Central memory CD8-positive, alpha-beta T cell (primary cell): ENCODE measurements at regions not wholly inside any gene's neighbourhood (a gene's known extent, or its start where the extent isn't known, plus 50 kb on each side); places are given as distances from the start of the nearest gene placed in this dataset.

Experiments used
- ATAC-seq: fragments of 150-1000 bp; cut with Tn5 transposase; replicated peaks from 2 replicates; pipeline ENCODE4 v1.10.0; 2022; ENCODE audit warnings: mild to moderate bottlenecking, moderate FRiP score, moderate number of reproducible peaks; ENCODE audit not compliant: poor library complexity, severe bottlenecking; ENCODE audit errors: extremely low read depth
- DNase-seq, 2 donors: peaks; one replicate each; pipeline ENCODE4 v3.0.0; 2021; ENCODE audit warnings: low spot score in 2 of 2
- H3K27ac Mint-ChIP-seq: one replicate; pipeline ENCODE4 v1.8.0; 2022; ENCODE audit warnings: low read depth, mild to moderate bottlenecking, moderate library complexity, mixed read lengths
- H3K27me3 Mint-ChIP-seq: one replicate; pipeline ENCODE4 v1.8.0; 2022; ENCODE audit warnings: mixed read lengths
- H3K36me3 Mint-ChIP-seq: one replicate; pipeline ENCODE4 v1.8.0; 2022; ENCODE audit warnings: mild to moderate bottlenecking, moderate library complexity, mixed read lengths; ENCODE audit not compliant: insufficient read depth
- H3K4me1 Mint-ChIP-seq: one replicate; pipeline ENCODE4 v1.8.0; 2022; ENCODE audit warnings: mixed read lengths
- H3K4me3 Mint-ChIP-seq: one replicate; pipeline ENCODE4 v1.8.0; 2022; ENCODE audit warnings: mild to moderate bottlenecking, moderate library complexity, mixed read lengths
- H3K9me3 Mint-ChIP-seq: one replicate; pipeline ENCODE4 v1.8.0; 2022; ENCODE audit warnings: mixed read lengths

DNA sequence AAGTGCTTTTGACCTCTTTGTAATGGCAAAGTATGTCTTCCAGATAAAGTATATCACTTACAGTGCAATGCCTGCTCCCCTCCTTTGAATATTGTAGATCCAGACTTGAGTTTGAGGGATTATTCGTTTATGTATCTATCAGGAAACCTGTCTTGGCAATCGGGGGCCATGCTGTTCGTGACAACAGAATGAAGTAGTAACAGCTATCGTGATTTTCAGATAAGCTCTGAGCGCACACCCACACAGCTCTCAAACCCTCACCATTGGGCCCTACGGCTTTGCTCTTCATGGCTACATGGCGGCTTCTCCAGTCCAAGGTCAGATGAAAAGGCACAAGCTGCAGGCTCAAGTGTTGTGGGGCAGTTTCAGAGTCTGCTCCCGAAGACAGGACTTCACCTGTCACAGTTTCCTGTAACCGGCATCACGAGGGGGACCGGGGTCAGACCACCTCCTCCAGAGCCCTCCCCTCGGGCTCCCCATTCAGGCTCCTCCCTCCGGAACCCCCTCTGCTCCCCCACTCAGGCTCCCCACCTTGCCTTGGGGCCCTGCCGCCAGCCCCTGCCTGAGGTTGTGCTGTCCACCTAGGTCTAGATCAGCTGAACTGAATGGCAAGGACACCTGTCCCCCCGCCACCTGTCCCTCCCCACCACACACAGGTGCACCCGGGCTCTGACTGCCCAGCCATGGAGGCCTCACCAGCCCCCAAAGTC, 292.5 kb upstream of the SALL3 start:
- Mint-ChIP-seq H3K27me3 (no peaks in the 10 kb centered on the region), H3K36me3 (no peaks in the 10 kb centered on the region), H3K4me3 (no peak overlapping the region), H3K27ac (no peak overlapping the region), H3K9me3 (no peaks in the 10 kb centered on the region), H3K4me1 (no peaks in the 10 kb centered on the region)
- DNase-seq = no peak
- no peak for ATAC-seq

DNA sequence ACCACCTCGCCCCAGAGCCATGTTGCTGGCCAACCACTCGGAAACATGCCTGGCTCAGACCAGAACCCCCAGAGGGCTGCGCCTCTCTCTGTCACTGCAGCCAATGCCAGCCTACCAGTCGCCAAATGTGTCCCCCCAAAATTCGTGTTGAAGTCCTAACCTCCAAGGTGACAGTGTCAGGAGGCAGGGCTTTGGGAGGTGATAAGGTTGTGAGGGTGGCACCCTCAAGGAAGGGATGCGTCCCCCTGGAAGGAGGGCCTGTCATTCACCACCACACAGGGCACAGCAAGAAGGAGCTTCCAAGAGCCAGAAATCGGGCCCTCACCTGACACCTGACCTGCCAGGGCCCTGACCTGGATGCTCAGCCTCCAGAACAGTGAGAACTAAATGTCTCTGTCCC, 291.9 kb upstream of the SALL3 start:
- Mint-ChIP-seq H3K27me3 (no peaks in the 10 kb centered on the region), H3K36me3 (no peaks in the 10 kb centered on the region), H3K27ac (no peak overlapping the region), H3K9me3 (no peaks in the 10 kb centered on the region), H3K4me3 (no peak overlapping the region), H3K4me1 (no peaks in the 10 kb centered on the region)
- ATAC-seq (no peak), DNase-seq (no peak)

DNA sequence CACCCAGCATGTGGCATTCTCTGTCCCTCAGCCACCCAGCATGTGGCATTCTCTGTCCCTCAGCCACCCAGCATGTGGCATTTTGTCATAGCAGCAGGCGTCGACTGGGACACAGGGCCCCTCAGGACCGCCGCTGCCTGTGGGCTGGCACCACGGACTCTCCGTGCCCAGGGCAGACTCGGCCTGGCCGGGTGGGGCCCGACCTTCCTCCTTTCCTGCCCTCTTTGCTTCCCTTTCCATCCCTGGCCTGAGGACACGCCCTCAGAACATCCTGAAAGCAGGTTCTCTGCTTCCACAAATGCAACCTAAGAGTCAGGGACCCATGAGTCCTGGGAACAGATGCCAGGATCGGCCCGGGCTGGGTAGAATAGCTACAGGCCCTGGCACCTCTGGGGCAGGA, 291.4 kb upstream of the SALL3 start:
- H3K27me3 Mint-ChIP-seq = no peaks in the 10 kb centered on the region
- ATAC-seq = no peak
- DNase-seq = no peak
- H3K4me1 Mint-ChIP-seq = no peaks in the 10 kb centered on the region
- H3K27ac Mint-ChIP-seq = no peak overlapping the region
- H3K36me3 Mint-ChIP-seq = no peaks in the 10 kb centered on the region
- no peak overlapping the region for H3K4me3 Mint-ChIP-seq
- no peaks in the 10 kb centered on the region for H3K9me3 Mint-ChIP-seq

DNA sequence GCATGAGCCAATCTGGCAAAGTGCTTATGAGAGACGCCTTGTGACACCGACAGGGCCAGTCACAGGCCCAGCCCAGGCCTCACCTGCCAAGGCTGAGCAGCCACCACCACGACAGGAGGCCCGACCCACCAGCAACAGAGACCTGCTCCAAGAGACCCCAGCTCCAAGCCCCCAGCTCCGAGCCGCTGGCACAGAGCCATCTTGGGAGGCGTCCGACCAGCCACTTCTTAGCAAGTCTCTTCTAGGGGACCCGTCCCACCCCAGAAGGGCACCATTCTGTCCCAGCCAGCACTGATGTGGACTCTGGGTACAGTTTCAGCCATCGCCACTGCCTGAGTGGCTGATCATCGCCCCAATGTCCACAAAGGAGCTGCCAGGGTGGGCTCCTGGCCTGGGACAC, 290.7 kb upstream of the SALL3 start:
- no peak overlapping the region for H3K27ac Mint-ChIP-seq
- no peaks in the 10 kb centered on the region for H3K4me1 Mint-ChIP-seq
- H3K9me3 Mint-ChIP-seq = no peaks in the 10 kb centered on the region
- ATAC-seq (no peak), DNase-seq (no peak)
- H3K27me3 Mint-ChIP-seq = no peaks in the 10 kb centered on the region
- H3K4me3 Mint-ChIP-seq = no peak overlapping the region
- H3K36me3 Mint-ChIP-seq = no peaks in the 10 kb centered on the region

DNA sequence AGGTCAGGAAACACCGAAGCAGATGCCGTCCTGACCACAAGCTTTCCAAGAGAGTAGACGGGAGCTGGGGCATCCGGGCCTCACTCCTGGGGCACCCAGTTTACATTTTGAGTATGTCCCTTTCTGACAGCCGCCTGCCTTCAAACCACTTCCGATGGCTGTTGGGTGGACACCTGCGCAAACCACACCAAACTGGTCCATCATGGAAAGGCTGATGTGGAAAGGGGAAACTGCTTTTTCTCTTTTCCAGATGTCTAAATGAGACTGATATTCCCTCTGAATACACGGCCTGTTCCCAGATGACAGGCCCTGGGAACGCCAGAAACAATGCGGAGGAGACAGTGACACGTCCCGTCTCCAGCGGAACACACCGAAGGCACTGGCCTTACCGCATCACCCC, 290.0 kb upstream of the SALL3 start:
- ATAC-seq (no peak), DNase-seq (no peak)
- no peaks in the 10 kb centered on the region for H3K27me3 Mint-ChIP-seq
- H3K4me1 Mint-ChIP-seq = no peaks in the 10 kb centered on the region
- no peaks in the 10 kb centered on the region for H3K9me3 Mint-ChIP-seq
- H3K36me3 Mint-ChIP-seq = no peaks in the 10 kb centered on the region
- no peak overlapping the region for H3K4me3 Mint-ChIP-seq
- no peak overlapping the region for H3K27ac Mint-ChIP-seq

DNA sequence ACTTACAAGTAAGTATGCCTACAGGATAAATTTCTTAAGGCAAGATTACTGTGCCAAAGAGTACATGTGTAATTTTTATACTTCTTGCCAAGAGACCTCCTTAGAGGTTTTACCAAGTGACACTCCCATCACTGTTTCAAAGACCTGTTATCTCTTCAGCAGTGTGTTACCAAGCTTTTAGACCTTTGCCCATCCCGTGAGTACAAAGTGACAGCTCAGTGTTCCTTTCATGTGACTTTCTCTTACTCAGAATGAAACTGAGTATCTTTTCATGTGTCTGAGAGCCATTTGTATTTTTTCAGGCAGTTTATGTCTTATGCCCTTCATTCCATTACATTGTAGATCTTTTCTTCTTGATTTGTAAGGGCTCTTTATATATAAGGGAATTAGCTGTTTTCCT, 287.5 kb upstream of the SALL3 start:
- no peak overlapping the region for H3K4me3 Mint-ChIP-seq
- no peaks in the 10 kb centered on the region for H3K4me1 Mint-ChIP-seq
- no peaks in the 10 kb centered on the region for H3K36me3 Mint-ChIP-seq
- ATAC-seq (no peak), DNase-seq (no peak)
- H3K27me3 Mint-ChIP-seq = peaks cover 2% of the 10 kb centered on the region
- H3K9me3 Mint-ChIP-seq = no peaks in the 10 kb centered on the region
- H3K27ac Mint-ChIP-seq = no peak overlapping the region

DNA sequence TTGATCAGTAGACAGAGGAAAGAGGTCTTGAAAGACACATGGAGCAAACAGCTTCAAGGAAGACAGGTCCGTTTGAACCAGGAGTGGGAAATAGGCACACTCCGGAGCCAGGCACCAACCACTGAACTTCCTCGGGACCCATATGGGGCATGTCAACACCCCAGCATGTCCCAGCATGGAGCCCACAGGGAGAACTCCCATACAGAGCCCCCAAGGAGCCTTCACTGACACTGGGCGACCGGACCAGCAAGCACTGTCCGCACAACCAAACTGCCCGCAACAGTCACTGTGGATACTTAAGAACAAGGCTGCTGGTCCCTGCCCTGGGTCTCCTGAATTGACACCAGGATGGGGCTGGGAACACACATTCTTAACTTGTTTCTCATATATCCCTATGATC, 286.2 kb upstream of the SALL3 start:
- H3K9me3 Mint-ChIP-seq = no peaks in the 10 kb centered on the region
- H3K4me3 Mint-ChIP-seq = no peak overlapping the region
- H3K4me1 Mint-ChIP-seq = no peaks in the 10 kb centered on the region
- ATAC-seq = no peak
- DNase-seq = no peak
- H3K27me3 Mint-ChIP-seq = peaks cover 16% of the 10 kb centered on the region
- no peaks in the 10 kb centered on the region for H3K36me3 Mint-ChIP-seq
- no peak overlapping the region for H3K27ac Mint-ChIP-seq

DNA sequence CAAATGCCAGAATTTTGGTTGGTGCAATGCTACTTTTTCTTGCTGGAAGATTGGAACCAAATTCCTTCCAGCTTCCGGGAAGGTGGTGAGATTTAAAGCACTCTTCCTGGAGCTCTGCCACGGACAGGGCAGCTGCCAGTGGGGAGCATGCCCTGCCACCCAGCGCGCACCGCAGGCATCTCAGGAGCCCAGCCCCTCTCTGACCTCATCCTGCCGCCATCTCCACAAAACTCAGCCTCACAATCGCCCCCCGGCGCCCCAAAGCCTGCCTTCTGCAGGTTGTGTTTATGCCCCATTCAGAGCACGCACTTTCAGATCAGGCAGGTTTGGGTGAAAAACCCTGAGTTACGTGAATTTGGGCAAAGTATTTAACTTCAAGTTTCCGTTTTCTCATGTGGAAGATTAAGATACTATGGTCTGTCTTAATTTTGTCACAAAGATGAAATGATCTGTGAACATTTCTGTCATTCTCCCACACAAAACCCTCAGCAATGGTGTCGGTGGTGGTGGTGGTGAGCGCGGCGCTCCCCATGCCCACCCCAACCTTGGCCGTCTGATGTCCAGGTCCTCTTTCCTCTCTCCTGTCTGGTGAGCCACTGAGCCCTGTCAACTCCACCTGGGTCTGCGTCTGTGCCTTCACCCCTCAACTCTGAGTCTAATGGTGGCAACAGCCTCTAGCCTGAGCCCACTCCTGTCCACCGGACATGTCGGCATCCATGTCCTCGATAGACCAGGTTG, 282.8 kb upstream of the SALL3 start:
- H3K9me3 Mint-ChIP-seq = no peaks in the 10 kb centered on the region
- H3K36me3 Mint-ChIP-seq = no peaks in the 10 kb centered on the region
- peak overlapping the region; percentile 61 for H3K27ac Mint-ChIP-seq
- H3K4me3 Mint-ChIP-seq = no peak overlapping the region
- no peaks in the 10 kb centered on the region for H3K4me1 Mint-ChIP-seq
- no peak for DNase-seq
- peaks cover 22% of the 10 kb centered on the region for H3K27me3 Mint-ChIP-seq
- no peak for ATAC-seq

DNA sequence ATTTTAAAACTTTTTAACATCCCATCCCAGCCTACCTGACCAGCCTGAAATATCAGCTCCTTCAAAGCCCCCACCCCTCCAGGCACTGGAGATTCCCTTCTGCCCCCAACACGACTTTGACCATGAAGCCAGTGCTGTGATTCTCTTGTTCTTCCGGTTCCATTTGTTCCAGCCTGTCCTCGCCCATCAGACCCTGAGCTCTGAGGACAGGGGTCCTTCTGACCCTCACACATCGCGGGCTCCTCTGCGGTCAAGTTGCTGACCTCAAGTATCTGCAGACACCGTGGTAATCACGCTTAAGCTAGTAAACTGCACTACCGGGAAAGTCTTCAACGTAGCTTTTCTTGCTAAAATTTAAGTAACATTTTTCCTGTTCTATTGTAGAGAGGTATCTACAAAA, 282.2 kb upstream of the SALL3 start:
- no peaks in the 10 kb centered on the region for H3K36me3 Mint-ChIP-seq
- H3K4me1 Mint-ChIP-seq = no peaks in the 10 kb centered on the region
- H3K27ac Mint-ChIP-seq = peak overlapping the region; percentile 61
- ATAC-seq (no peak), DNase-seq (no peak)
- H3K27me3 Mint-ChIP-seq = peaks cover 28% of the 10 kb centered on the region
- no peak overlapping the region for H3K4me3 Mint-ChIP-seq
- no peaks in the 10 kb centered on the region for H3K9me3 Mint-ChIP-seq

DNA sequence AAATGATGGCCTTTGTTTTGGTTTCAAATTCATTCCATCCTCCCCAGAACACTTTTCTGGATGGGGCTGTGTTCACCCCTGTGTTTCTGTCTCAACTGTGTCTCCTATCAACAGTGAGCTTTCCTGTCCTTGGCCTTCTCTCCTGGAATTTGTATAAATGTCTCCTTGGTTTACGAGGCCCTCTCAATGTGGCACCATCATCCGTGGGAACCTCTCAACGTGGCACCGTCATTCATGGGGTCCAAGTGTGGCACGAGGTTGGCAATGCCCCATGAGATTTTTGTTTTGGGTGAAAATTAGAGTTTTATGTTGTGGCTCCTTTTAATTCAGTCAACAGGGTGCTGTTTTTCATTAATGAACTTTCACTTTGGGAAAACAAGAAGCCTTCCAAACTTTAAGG, 280.7 kb upstream of the SALL3 start:
- H3K36me3 Mint-ChIP-seq = no peaks in the 10 kb centered on the region
- H3K9me3 Mint-ChIP-seq = peaks cover 5% of the 10 kb centered on the region
- ATAC-seq (no peak), DNase-seq (no peak)
- no peaks in the 10 kb centered on the region for H3K4me1 Mint-ChIP-seq
- H3K27me3 Mint-ChIP-seq = peaks cover 29% of the 10 kb centered on the region
- H3K4me3 Mint-ChIP-seq = no peak overlapping the region
- no peak overlapping the region for H3K27ac Mint-ChIP-seq

DNA sequence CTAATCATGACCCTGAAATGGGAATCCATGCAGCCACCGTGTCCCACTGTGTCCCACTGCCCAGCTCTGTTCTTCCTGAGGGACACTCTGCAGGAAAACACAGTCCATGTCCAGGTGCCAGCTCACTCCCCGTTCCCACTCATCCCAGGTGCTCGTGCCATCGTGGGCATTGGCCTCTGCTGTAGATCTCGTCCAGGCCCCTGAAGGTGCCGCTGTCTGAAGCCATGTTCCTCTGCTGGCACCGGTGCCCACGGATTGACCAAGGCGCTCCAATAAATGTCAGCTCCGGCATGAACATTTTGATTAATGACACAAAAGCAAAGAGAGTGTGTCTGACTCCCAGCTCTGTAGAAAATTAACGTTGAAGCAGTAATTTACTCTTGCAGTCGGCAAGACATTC, 280.1 kb upstream of the SALL3 start:
- Mint-ChIP-seq H3K36me3 (no peaks in the 10 kb centered on the region), H3K4me3 (no peak overlapping the region), H3K27me3 (peaks cover 29% of the 10 kb centered on the region), H3K9me3 (peaks cover 7% of the 10 kb centered on the region), H3K4me1 (no peaks in the 10 kb centered on the region), H3K27ac (no peak overlapping the region)
- ATAC-seq = no peak
- DNase-seq = no peak

DNA sequence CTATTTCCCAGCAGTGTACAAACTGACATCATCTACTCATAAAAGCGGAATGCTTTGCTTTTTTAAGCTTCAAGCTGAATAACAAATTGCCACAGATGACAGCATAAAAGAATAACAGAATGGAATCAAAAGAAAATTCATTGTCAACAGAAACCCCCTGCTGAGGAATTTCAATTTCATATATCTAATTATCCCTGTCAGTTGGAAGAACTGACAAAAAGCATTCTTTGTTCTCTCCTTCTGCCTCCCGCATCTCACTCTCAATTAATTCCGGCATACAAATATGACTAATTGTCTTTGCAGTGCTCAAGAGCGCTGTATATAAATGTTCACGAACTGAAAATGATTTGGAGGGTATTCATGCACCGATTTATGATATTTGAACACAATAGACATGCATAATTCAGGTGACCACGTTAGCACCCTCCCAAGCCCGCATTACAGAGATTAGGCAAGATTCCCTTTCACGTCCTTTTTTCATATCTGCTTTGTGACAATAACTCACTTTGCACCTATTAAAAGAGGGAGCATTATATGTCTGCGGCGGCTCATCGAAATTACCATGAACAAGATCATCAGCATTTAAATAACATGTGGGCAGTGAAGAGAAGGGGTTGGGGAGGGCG, 277.7 kb upstream of the SALL3 start:
- Mint-ChIP-seq H3K27ac (no peak overlapping the region), H3K4me3 (no peak overlapping the region), H3K27me3 (peaks cover 29% of the 10 kb centered on the region), H3K9me3 (peaks cover 7% of the 10 kb centered on the region), H3K4me1 (no peaks in the 10 kb centered on the region), H3K36me3 (no peaks in the 10 kb centered on the region)
- no peak for DNase-seq
- no peak for ATAC-seq

DNA sequence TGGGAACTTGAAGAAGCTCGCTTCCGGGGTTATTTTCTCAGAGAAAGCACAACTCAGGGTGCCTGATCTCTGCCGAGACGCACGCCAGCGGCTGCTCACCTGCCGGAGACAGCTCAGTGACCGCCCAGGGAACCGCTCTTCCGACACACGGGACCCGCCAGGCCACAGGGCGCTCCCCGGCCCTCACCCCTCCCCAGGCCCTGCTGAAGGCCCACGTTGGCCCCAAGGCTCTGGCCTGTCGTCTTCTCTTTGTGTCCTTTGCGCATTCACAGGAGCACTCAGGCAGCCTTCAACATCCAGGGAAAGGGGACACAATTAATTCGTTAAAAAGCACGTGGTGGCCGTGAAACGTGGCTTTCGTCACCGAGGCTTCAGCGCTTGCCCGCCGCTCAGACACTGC, 276.3 kb upstream of the SALL3 start:
- no peak overlapping the region for H3K4me3 Mint-ChIP-seq
- H3K9me3 Mint-ChIP-seq = peaks cover 13% of the 10 kb centered on the region

More for the DNA sequence above, 276.3 kb upstream of the SALL3 start:
- DNase-seq = no peak
- no peak overlapping the region for H3K27ac Mint-ChIP-seq
- H3K4me1 Mint-ChIP-seq = no peaks in the 10 kb centered on the region
- peaks cover 15% of the 10 kb centered on the region for H3K27me3 Mint-ChIP-seq
- H3K36me3 Mint-ChIP-seq = no peaks in the 10 kb centered on the region
- no peak for ATAC-seq
